GM21390 (cell line): ENCODE measurements at regions not wholly inside any gene's neighbourhood (a gene's known extent, or its start where the extent isn't known, plus 50 kb on each side); places are given as distances from the start of the nearest gene placed in this dataset.
"Not testable (repeated sequence)": the region's sequence is repeated elsewhere in the genome, so short reads cannot be mapped to it uniquely, and the experiment has no call there.

ENCODE experiments used
- ATAC-seq: cut with Tn5 transposase; IDR thresholded peaks from one replicate; pipeline ENCODE4 v1.9.1; 2021; ENCODE audit not compliant: unreplicated experiment

GRCh38 chr11:116028506-116028905 is 524.3 kb upstream of the CADM1 start:
- ATAC-seq = not testable (repeated sequence)

GRCh38 chr11:115999437-115999836 is 495.2 kb upstream of the CADM1 start:
- ATAC-seq = no peak

- ATAC-seq = peak; percentile 5
These were observed 492.6 kb upstream of the CADM1 start for GRCh38 chr11:115996808-115997188.

GRCh38 chr11:115996125-115996807 is 492.1 kb upstream of the CADM1 start:
- ATAC-seq = peak; percentile 100

- ATAC-seq = no peak
These were observed 489.4 kb upstream of the CADM1 start for GRCh38 chr11:115993590-115993989.

GRCh38 chr11:115990004-115990447 is 485.8 kb upstream of the CADM1 start:
- no peak for ATAC-seq

GRCh38 chr11:115985896-115986295 is 481.7 kb upstream of the CADM1 start:
- no peak for ATAC-seq

- ATAC-seq = no peak
These were observed 480.0 kb upstream of the CADM1 start for GRCh38 chr11:115984228-115984627.

GRCh38 chr11:115982666-115983065 is 478.5 kb upstream of the CADM1 start:
- no peak for ATAC-seq

- no peak for ATAC-seq
These were observed 477.7 kb upstream of the CADM1 start for GRCh38 chr11:115981814-115982471.

GRCh38 chr11:115981104-115981481 is 476.9 kb upstream of the CADM1 start:
- ATAC-seq = no peak

GRCh38 chr11:115980337-115981103 is 476.3 kb upstream of the CADM1 start:
- no peak for ATAC-seq

GRCh38 chr11:115974703-115975102 is 470.5 kb upstream of the CADM1 start:
- peak; percentile 18 for ATAC-seq

GRCh38 chr11:115967203-115967602 is 463.0 kb upstream of the CADM1 start:
- ATAC-seq = not testable (repeated sequence)

GRCh38 chr11:115965767-115966504 is 461.7 kb upstream of the CADM1 start:
- ATAC-seq = no peak

GRCh38 chr11:115964091-115964490 is 459.9 kb upstream of the CADM1 start:
- ATAC-seq = no peak

GRCh38 chr11:115963156-115963555 is 458.9 kb upstream of the CADM1 start:
- ATAC-seq = no peak

GRCh38 chr11:115961159-115962003 is 457.2 kb upstream of the CADM1 start:
- ATAC-seq = no peak

- no peak for ATAC-seq
These were observed 454.9 kb upstream of the CADM1 start for GRCh38 chr11:115959081-115959486.
